Upper lobe of left lung (tissue), 6 donors: ENCODE measurements at regions not wholly inside any gene's neighbourhood (a gene's known extent, or its start where the extent isn't known, plus 50 kb on each side); places are given as distances from the start of the nearest gene placed in this dataset.

Experiments used
- ATAC-seq, 2 donors: fragments of 200-7000 bp; cut with Tn5 transposase; one replicate each; pipeline ENCODE4 v1.9.1; 2022; ENCODE audit warnings: mild to moderate bottlenecking in 2 of 2, moderate library complexity in 2 of 2; ENCODE audit not compliant: low FRiP score in 2 of 2
- DNase-seq, 2 donors: peaks; one replicate each; pipeline ENCODE4 v3.0.0-alpha.2; 2019 to 2020
- H3K27ac ChIP-seq, 4 donors: fragments of 200-600 bp; sonication (generic); one replicate each; pipeline ENCODE4 v1.5.1; 2016 to 2019
- H3K27me3 ChIP-seq, 4 donors: fragments of 200-600 bp; sonication (generic); one replicate each; pipeline ENCODE4 v1.5.1; 2017 to 2019
- H3K36me3 ChIP-seq, 4 donors: fragments of 200-600 bp; sonication (generic); one replicate each; pipeline ENCODE4 v1.5.1; 2016 to 2019
- H3K4me1 ChIP-seq, 4 donors: fragments of 200-600 bp; sonication (generic); one replicate each; pipeline ENCODE4 v1.5.1; 2018 to 2019
- H3K4me3 ChIP-seq, 4 donors: fragments of 200-600 bp; sonication (generic); one replicate each; pipeline ENCODE4 v1.5.1; 2017 to 2019; ENCODE audit warnings: mild to moderate bottlenecking in 2 of 4, moderate library complexity in 1 of 4
- H3K9me3 ChIP-seq, 4 donors: fragments of 200-600 bp; sonication (generic); one replicate each; pipeline ENCODE4 v1.5.1; 2018 to 2019
- CTCF ChIP-seq, 6 experiments: fragments of 450-650 bp in 4 of 6; fragments of 200-600 bp in 2 of 6; sonication (generic) in 2 of 6; IDR thresholded peaks; one replicate each; pipeline ENCODE4 v1.5.1; 2016 to 2019; ENCODE audit warnings: antibody characterized with exemption in 6 of 6
- EP300 ChIP-seq, 4 donors: sonication (generic); formaldehyde crosslinking; IDR thresholded peaks; one replicate each; pipeline ENCODE4 v1.5.1; 2017; ENCODE audit warnings: antibody characterized with exemption in 4 of 4, control low read depth in 2 of 4
- POLR2A ChIP-seq, 4 donors: fragments of 450-650 bp; IDR thresholded peaks; one replicate each; pipeline ENCODE4 v1.5.1; 2016 to 2017; ENCODE audit warnings: antibody characterized with exemption in 4 of 4, mild to moderate bottlenecking in 2 of 4
- POLR2AphosphoS5 ChIP-seq, 2 donors: sonication (generic); formaldehyde crosslinking; IDR thresholded peaks; one replicate each; pipeline ENCODE4 v1.5.1; 2017; ENCODE audit warnings: antibody characterized with exemption in 2 of 2
- WGBS, 2 donors: methylation state at CpG; one replicate each; pipeline ENCODE4 v1.1.5; 2017 to 2018; 5-methylcytosine and 5-hydroxymethylcytosine counted together
- donor health status: DM: no; HTN: no; CAD: no; lungs with moderate emphysema.
- donor health status: DM: no; HTN: yes; CAD: no; lungs with severe emphysema.

- ATAC-seq (no peak), DNase-seq (no peak)
- H3K27ac ChIP-seq: no peak overlapping the region
- H3K9me3 ChIP-seq: peaks cover 0 to 2% (median 0%) of the 10 kb centered on the region in 4 donors
- H3K4me1 ChIP-seq: no peaks in the 10 kb centered on the region
- H3K27me3 ChIP-seq: no peaks in the 10 kb centered on the region
- H3K36me3 ChIP-seq: no peaks in the 10 kb centered on the region
- no peak for TF ChIP-seq POLR2AphosphoS5 (IDR thresholded peaks at IDR 0.05)
- no peak for TF ChIP-seq POLR2A (IDR thresholded peaks at IDR 0.05)
- TF ChIP-seq CTCF (IDR thresholded peaks at IDR 0.05): no peak
- no peak overlapping the region for H3K4me3 ChIP-seq
- 53 to 56% methylated on average over 6 of the region's 6 CpGs for WGBS, 2 donors
Observed at GRCh38 chr4:93981594-93981993, 153.0 kb downstream of the ATOH1 start.

GRCh38 chr4:93982255-93982654 lies 153.7 kb downstream of the ATOH1 start:
- no peak for ATAC-seq
- H3K4me1 ChIP-seq: no peaks in the 10 kb centered on the region
- WGBS, 2 donors: 91 to 92% methylated on average over 1 of the region's 1 CpG

GRCh38 chr4:93983140-93983539 lies 154.6 kb downstream of the ATOH1 start:
- no peak overlapping the region for H3K27ac ChIP-seq
- TF ChIP-seq CTCF (IDR thresholded peaks at IDR 0.05) (no peak), EP300 (IDR thresholded peaks at IDR 0.05) (no peak), POLR2AphosphoS5 (IDR thresholded peaks at IDR 0.05) (no peak), POLR2A (IDR thresholded peaks at IDR 0.05) (no peak)
- no peak overlapping the region for H3K4me3 ChIP-seq
- DNase-seq: no peak
- no peaks in the 10 kb centered on the region for H3K36me3 ChIP-seq
- H3K27me3 ChIP-seq: no peaks in the 10 kb centered on the region
- ATAC-seq: no peak
- 69 to 71% methylated on average over 3 of the region's 3 CpGs for WGBS, 2 donors
- no peaks in the 10 kb centered on the region for H3K4me1 ChIP-seq
- no peaks in the 10 kb centered on the region for H3K9me3 ChIP-seq

More at GRCh38 chr4:93982255-93982654, 153.7 kb downstream of the ATOH1 start:
- TF ChIP-seq POLR2AphosphoS5 (IDR thresholded peaks at IDR 0.05): no peak
- TF ChIP-seq CTCF (IDR thresholded peaks at IDR 0.05): no peak
- no peak for TF ChIP-seq POLR2A (IDR thresholded peaks at IDR 0.05)
- TF ChIP-seq EP300 (IDR thresholded peaks at IDR 0.05): no peak
- Histone ChIP-seq H3K4me3 (no peak overlapping the region), H3K36me3 (no peaks in the 10 kb centered on the region), H3K9me3 (no peaks in the 10 kb centered on the region), H3K27me3 (no peaks in the 10 kb centered on the region), H3K27ac (no peak overlapping the region)
- DNase-seq: no peak

GRCh38 chr4:93994175-93994994 lies 165.8 kb downstream of the ATOH1 start:
- TF ChIP-seq POLR2AphosphoS5 (IDR thresholded peaks at IDR 0.05): no peak
- no peaks in the 10 kb centered on the region for H3K36me3 ChIP-seq
- WGBS, 2 donors: 74 to 77% methylated on average over 5 of the region's 5 CpGs
- H3K27me3 ChIP-seq: no peaks in the 10 kb centered on the region
- H3K4me3 ChIP-seq: no peak overlapping the region
- H3K9me3 ChIP-seq: no peaks in the 10 kb centered on the region
- no peaks in the 10 kb centered on the region for H3K4me1 ChIP-seq
- H3K27ac ChIP-seq: no peak overlapping the region
- ATAC-seq (no peak), DNase-seq (no peak)

- no peak for DNase-seq
- Histone ChIP-seq H3K36me3 (no peaks in the 10 kb centered on the region), H3K4me3 (no peak overlapping the region), H3K27ac (no peak overlapping the region), H3K9me3 (no peaks in the 10 kb centered on the region), H3K27me3 (no peaks in the 10 kb centered on the region), H3K4me1 (no peaks in the 10 kb centered on the region)
- TF ChIP-seq POLR2AphosphoS5 (IDR thresholded peaks at IDR 0.05): no peak
- no peak for TF ChIP-seq POLR2A (IDR thresholded peaks at IDR 0.05)
- no peak for TF ChIP-seq EP300 (IDR thresholded peaks at IDR 0.05)
- no peak for TF ChIP-seq CTCF (IDR thresholded peaks at IDR 0.05)
- ATAC-seq: no peak
- 90 to 96% methylated on average over 1 of the region's 1 CpG for WGBS, 2 donors
Observed at GRCh38 chr4:93996895-93997294, 168.3 kb downstream of the ATOH1 start.
